ENCODE measurements at regions not wholly inside any gene's neighbourhood (a gene's known extent, or its start where the extent isn't known, plus 50 kb on each side); places are given as distances from the start of the nearest gene placed in this dataset.
"Not testable (repeated sequence)": the region's sequence is repeated elsewhere in the genome, so short reads cannot be mapped to it uniquely, and the experiment has no call there.

GRCh38 chr4:62439051-62439450 is 1238.9 kb downstream of the ADGRL3 start:
- H3K4me3 ChIP-seq (ENCODE audit: low read length) = no peak overlapping the region
- no peaks in the 10 kb centered on the region for H3K4me1 ChIP-seq (ENCODE audit: control insufficient read depth, insufficient read depth, low read length)
- H3K27me3 ChIP-seq (ENCODE audit: control insufficient read depth, insufficient read depth, low read length) = no peaks in the 10 kb centered on the region
- no peaks in the 10 kb centered on the region for H3K9me3 ChIP-seq (ENCODE audit: control insufficient read depth, low read depth, low read length)
- no peak for DNase-seq
- H3K36me3 ChIP-seq (ENCODE audit: control insufficient read depth, insufficient read depth, low read length) = no peaks in the 10 kb centered on the region
- WGBS (ENCODE audit: insufficient coverage, low lambda C conversion rate) = 90% methylated on average over 2 of the region's 3 CpGs
- no peak overlapping the region for H3K27ac ChIP-seq (ENCODE audit: low read length)

GRCh38 chr4:62434921-62435320 is 1234.8 kb downstream of the ADGRL3 start:
- Histone ChIP-seq H3K36me3 (ENCODE audit: control insufficient read depth, insufficient read depth, low read length) (no peaks in the 10 kb centered on the region), H3K27ac (ENCODE audit: low read length) (no peak overlapping the region), H3K27me3 (ENCODE audit: control insufficient read depth, insufficient read depth, low read length) (no peaks in the 10 kb centered on the region), H3K4me3 (ENCODE audit: low read length) (no peak overlapping the region), H3K9me3 (ENCODE audit: control insufficient read depth, low read depth, low read length) (no peaks in the 10 kb centered on the region), H3K4me1 (ENCODE audit: control insufficient read depth, insufficient read depth, low read length) (no peaks in the 10 kb centered on the region)
- no peak for DNase-seq

- WGBS (ENCODE audit: insufficient coverage, low lambda C conversion rate) = no CpG with 5 or more reads among the region's 8 CpGs
Measured at GRCh38 chr4:62431513-62432231, 1231.5 kb downstream of the ADGRL3 start.

GRCh38 chr4:62429297-62429696 is 1229.2 kb downstream of the ADGRL3 start:
- Histone ChIP-seq H3K36me3 (ENCODE audit: control insufficient read depth, insufficient read depth, low read length) (no peaks in the 10 kb centered on the region), H3K27me3 (ENCODE audit: control insufficient read depth, insufficient read depth, low read length) (no peaks in the 10 kb centered on the region), H3K9me3 (ENCODE audit: control insufficient read depth, low read depth, low read length) (no peaks in the 10 kb centered on the region), H3K4me3 (ENCODE audit: low read length) (no peak overlapping the region), H3K4me1 (ENCODE audit: control insufficient read depth, insufficient read depth, low read length) (no peaks in the 10 kb centered on the region), H3K27ac (ENCODE audit: low read length) (no peak overlapping the region)
- DNase-seq = no peak
- 92% methylated on average over 2 of the region's 5 CpGs for WGBS (ENCODE audit: insufficient coverage, low lambda C conversion rate)

More at GRCh38 chr4:62431513-62432231, 1231.5 kb downstream of the ADGRL3 start:
- H3K27me3 ChIP-seq (ENCODE audit: control insufficient read depth, insufficient read depth, low read length); H3K36me3 ChIP-seq (ENCODE audit: control insufficient read depth, insufficient read depth, low read length); H3K4me3 ChIP-seq (ENCODE audit: low read length); DNase-seq; H3K9me3 ChIP-seq (ENCODE audit: control insufficient read depth, low read depth, low read length); H3K4me1 ChIP-seq (ENCODE audit: control insufficient read depth, insufficient read depth, low read length); H3K27ac ChIP-seq (ENCODE audit: low read length): not testable (repeated sequence)

GRCh38 chr4:62415256-62415655 is 1215.1 kb downstream of the ADGRL3 start:
- H3K4me1 ChIP-seq (ENCODE audit: control insufficient read depth, insufficient read depth, low read length) = no peaks in the 10 kb centered on the region
- no peaks in the 10 kb centered on the region for H3K36me3 ChIP-seq (ENCODE audit: control insufficient read depth, insufficient read depth, low read length)
- no peaks in the 10 kb centered on the region for H3K9me3 ChIP-seq (ENCODE audit: control insufficient read depth, low read depth, low read length)
- WGBS (ENCODE audit: insufficient coverage, low lambda C conversion rate) = no CpG with 5 or more reads among the region's 1 CpG
- no peaks in the 10 kb centered on the region for H3K27me3 ChIP-seq (ENCODE audit: control insufficient read depth, insufficient read depth, low read length)
- no peak for DNase-seq
- H3K4me3 ChIP-seq (ENCODE audit: low read length) = no peak overlapping the region
- H3K27ac ChIP-seq (ENCODE audit: low read length) = no peak overlapping the region

GRCh38 chr4:62414563-62414962 is 1214.4 kb downstream of the ADGRL3 start:
- no peaks in the 10 kb centered on the region for H3K9me3 ChIP-seq (ENCODE audit: control insufficient read depth, low read depth, low read length)
- no peaks in the 10 kb centered on the region for H3K27me3 ChIP-seq (ENCODE audit: control insufficient read depth, insufficient read depth, low read length)
- no peak overlapping the region for H3K27ac ChIP-seq (ENCODE audit: low read length)
- no peak overlapping the region for H3K4me3 ChIP-seq (ENCODE audit: low read length)
- H3K36me3 ChIP-seq (ENCODE audit: control insufficient read depth, insufficient read depth, low read length) = no peaks in the 10 kb centered on the region
- H3K4me1 ChIP-seq (ENCODE audit: control insufficient read depth, insufficient read depth, low read length) = no peaks in the 10 kb centered on the region
- no peak for DNase-seq

GRCh38 chr4:62410371-62411003 is 1210.4 kb downstream of the ADGRL3 start:
- no peaks in the 10 kb centered on the region for H3K36me3 ChIP-seq (ENCODE audit: control insufficient read depth, insufficient read depth, low read length)
- DNase-seq = no peak
- no peak overlapping the region for H3K27ac ChIP-seq (ENCODE audit: low read length)
- no peaks in the 10 kb centered on the region for H3K4me1 ChIP-seq (ENCODE audit: control insufficient read depth, insufficient read depth, low read length)
- H3K4me3 ChIP-seq (ENCODE audit: low read length) = no peak overlapping the region
- WGBS (ENCODE audit: insufficient coverage, low lambda C conversion rate) = 100% methylated on average over 1 of the region's 3 CpGs
- H3K9me3 ChIP-seq (ENCODE audit: control insufficient read depth, low read depth, low read length) = no peaks in the 10 kb centered on the region
- no peaks in the 10 kb centered on the region for H3K27me3 ChIP-seq (ENCODE audit: control insufficient read depth, insufficient read depth, low read length)

- Histone ChIP-seq H3K4me3 (ENCODE audit: low read length) (no peak overlapping the region), H3K4me1 (ENCODE audit: control insufficient read depth, insufficient read depth, low read length) (no peaks in the 10 kb centered on the region), H3K36me3 (ENCODE audit: control insufficient read depth, insufficient read depth, low read length) (no peaks in the 10 kb centered on the region), H3K27ac (ENCODE audit: low read length) (no peak overlapping the region), H3K9me3 (ENCODE audit: control insufficient read depth, low read depth, low read length) (no peaks in the 10 kb centered on the region), H3K27me3 (ENCODE audit: control insufficient read depth, insufficient read depth, low read length) (no peaks in the 10 kb centered on the region)
- DNase-seq = no peak
Measured at GRCh38 chr4:62408454-62408853, 1208.3 kb downstream of the ADGRL3 start.

GRCh38 chr4:62407534-62407933 is 1207.4 kb downstream of the ADGRL3 start:
- Histone ChIP-seq H3K36me3 (ENCODE audit: control insufficient read depth, insufficient read depth, low read length) (no peaks in the 10 kb centered on the region), H3K4me1 (ENCODE audit: control insufficient read depth, insufficient read depth, low read length) (no peaks in the 10 kb centered on the region), H3K4me3 (ENCODE audit: low read length) (no peak overlapping the region), H3K27me3 (ENCODE audit: control insufficient read depth, insufficient read depth, low read length) (no peaks in the 10 kb centered on the region), H3K9me3 (ENCODE audit: control insufficient read depth, low read depth, low read length) (no peaks in the 10 kb centered on the region), H3K27ac (ENCODE audit: low read length) (no peak overlapping the region)
- WGBS (ENCODE audit: insufficient coverage, low lambda C conversion rate) = 100% methylated on average over 1 of the region's 1 CpG
- DNase-seq = no peak

GRCh38 chr4:62402088-62402806 is 1202.1 kb downstream of the ADGRL3 start:
- Histone ChIP-seq H3K27ac (ENCODE audit: low read length) (no peak overlapping the region), H3K4me1 (ENCODE audit: control insufficient read depth, insufficient read depth, low read length) (no peaks in the 10 kb centered on the region), H3K27me3 (ENCODE audit: control insufficient read depth, insufficient read depth, low read length) (no peaks in the 10 kb centered on the region), H3K4me3 (ENCODE audit: low read length) (no peak overlapping the region), H3K9me3 (ENCODE audit: control insufficient read depth, low read depth, low read length) (no peaks in the 10 kb centered on the region), H3K36me3 (ENCODE audit: control insufficient read depth, insufficient read depth, low read length) (no peaks in the 10 kb centered on the region)
- no peak for DNase-seq

- Histone ChIP-seq H3K36me3 (ENCODE audit: control insufficient read depth, insufficient read depth, low read length) (no peaks in the 10 kb centered on the region), H3K4me1 (ENCODE audit: control insufficient read depth, insufficient read depth, low read length) (no peaks in the 10 kb centered on the region), H3K27me3 (ENCODE audit: control insufficient read depth, insufficient read depth, low read length) (no peaks in the 10 kb centered on the region), H3K4me3 (ENCODE audit: low read length) (no peak overlapping the region), H3K27ac (ENCODE audit: low read length) (no peak overlapping the region), H3K9me3 (ENCODE audit: control insufficient read depth, low read depth, low read length) (no peaks in the 10 kb centered on the region)
- DNase-seq = no peak
- WGBS (ENCODE audit: insufficient coverage, low lambda C conversion rate) = 44% methylated on average over 3 of the region's 4 CpGs
Measured at GRCh38 chr4:62399242-62399641, 1199.1 kb downstream of the ADGRL3 start.
